H9 (cell line): ENCODE measurements at regions not wholly inside any gene's neighbourhood (a gene's known extent, or its start where the extent isn't known, plus 50 kb on each side); places are given as distances from the start of the nearest gene placed in this dataset.

ENCODE experiments used
- DNase-seq: peaks from one replicate; pipeline ENCODE4 v3.0.0-alpha.2; 2017
- H2AFZ ChIP-seq: one replicate; pipeline ENCODE4 v1.6.1; 2013; ENCODE audit warnings: mild to moderate bottlenecking, low read length, control low read depth, moderate library complexity
- H2AK5ac ChIP-seq: 2 replicates; pipeline ENCODE4 v1.6.1; 2013; ENCODE audit warnings: low read length, control low read depth, mixed read lengths; ENCODE audit not compliant: insufficient read length
- H2BK120ac ChIP-seq: one replicate; pipeline ENCODE4 v1.6.1; 2013; ENCODE audit warnings: low read depth, mild to moderate bottlenecking, low read length, control low read depth, inconsistent platforms; ENCODE audit not compliant: poor library complexity, severe bottlenecking
- H2BK12ac ChIP-seq: 2 replicates; pipeline ENCODE4 v1.6.1; 2013; ENCODE audit warnings: low read length, control low read depth, mixed read lengths, low read depth; ENCODE audit not compliant: insufficient read length
- H2BK15ac ChIP-seq: 2 replicates; pipeline ENCODE4 v1.6.1; 2013; ENCODE audit warnings: low read depth, low read length, control low read depth
- H2BK20ac ChIP-seq: one replicate; pipeline ENCODE4 v1.6.1; 2013; ENCODE audit warnings: low read depth, mild to moderate bottlenecking, low read length, control low read depth, inconsistent platforms; ENCODE audit not compliant: poor library complexity, severe bottlenecking
- H2BK5ac ChIP-seq: 2 replicates; pipeline ENCODE4 v1.6.1; 2013; ENCODE audit warnings: low read length, control low read depth, mixed read lengths; ENCODE audit not compliant: insufficient read length
- H3K14ac ChIP-seq: 2 replicates; pipeline ENCODE4 v1.6.1; 2013; ENCODE audit warnings: low read length, control low read depth; ENCODE audit not compliant: insufficient read depth
- H3K18ac ChIP-seq: 2 replicates; pipeline ENCODE4 v1.6.1; 2013; ENCODE audit warnings: low read depth, mild to moderate bottlenecking, mixed read lengths, low read length, control low read depth; ENCODE audit not compliant: insufficient read length
- H3K23ac ChIP-seq: 2 replicates; pipeline ENCODE4 v1.6.1; 2013; ENCODE audit warnings: low read length, control low read depth, mixed read lengths, low read depth; ENCODE audit not compliant: insufficient read length
- H3K23me2 ChIP-seq: 2 replicates; pipeline ENCODE4 v1.6.1; 2013; ENCODE audit warnings: low read depth, mild to moderate bottlenecking, mixed read lengths, low read length, control low read depth; ENCODE audit not compliant: insufficient read length, poor library complexity, severe bottlenecking
- H3K27ac ChIP-seq: 2 replicates; pipeline ENCODE4 v1.5.1; 2013; ENCODE audit warnings: low read length, control low read depth, mixed read lengths, low read depth; ENCODE audit not compliant: insufficient read length
- H3K27me3 ChIP-seq: 2 replicates; pipeline ENCODE4 v1.6.1; 2013; ENCODE audit warnings: low read length, control low read depth, inconsistent platforms; ENCODE audit not compliant: insufficient read depth
- H3K4ac ChIP-seq: 2 replicates; pipeline ENCODE4 v1.6.1; 2013; ENCODE audit warnings: low read depth, mild to moderate bottlenecking, control low read depth, inconsistent platforms, low read length, moderate library complexity
- H3K4me1 ChIP-seq: 2 replicates; pipeline ENCODE4 v1.6.1; 2013; ENCODE audit warnings: low read length, control low read depth, inconsistent platforms; ENCODE audit not compliant: insufficient read depth
- H3K4me2 ChIP-seq: 2 replicates; pipeline ENCODE4 v1.6.1; 2013; ENCODE audit warnings: low read length, control low read depth, mixed read lengths; ENCODE audit not compliant: insufficient read length, insufficient read depth
- H3K56ac ChIP-seq: 2 replicates; pipeline ENCODE4 v1.6.1; 2013; ENCODE audit warnings: low read depth, mild to moderate bottlenecking, mixed read lengths, low read length, control low read depth; ENCODE audit not compliant: insufficient read length
- H3K79me1 ChIP-seq: 2 replicates; pipeline ENCODE4 v1.6.1; 2013; ENCODE audit warnings: low read depth, mild to moderate bottlenecking, moderate library complexity, low read length, control low read depth, inconsistent platforms; ENCODE audit not compliant: insufficient read depth, poor library complexity, severe bottlenecking
- H3K79me2 ChIP-seq: 2 replicates; pipeline ENCODE4 v1.6.1; 2013; ENCODE audit warnings: low read length, control low read depth, inconsistent platforms; ENCODE audit not compliant: insufficient read depth
- H3K9ac ChIP-seq: 2 replicates; pipeline ENCODE4 v1.6.1; 2013; ENCODE audit warnings: low read length, control low read depth, mixed read lengths; ENCODE audit not compliant: insufficient read length; ENCODE audit errors: extremely low read depth
- H3K9me3 ChIP-seq: one replicate; pipeline ENCODE4 v1.6.1; 2013; ENCODE audit warnings: low read depth, low read length, inconsistent platforms; ENCODE audit not compliant: control insufficient read depth
- H3T11ph ChIP-seq: one replicate; pipeline ENCODE4 v1.6.1; 2013; ENCODE audit warnings: mild to moderate bottlenecking, low read length, control low read depth, inconsistent platforms
- H4K20me1 ChIP-seq: one replicate; pipeline ENCODE4 v1.6.1; 2013; ENCODE audit not compliant: control insufficient read depth, insufficient read length, insufficient read depth
- H4K5ac ChIP-seq: 2 replicates; pipeline ENCODE4 v1.6.1; 2013; ENCODE audit warnings: low read depth, mild to moderate bottlenecking, mixed read lengths, low read length, control low read depth; ENCODE audit not compliant: insufficient read length
- H4K8ac ChIP-seq: replicated peaks from 2 replicates; pipeline ENCODE4 v1.6.1; 2013; ENCODE audit warnings: low read length, control low read depth, mixed read lengths, low read depth; ENCODE audit not compliant: insufficient read length
- H4K91ac ChIP-seq: 2 replicates; pipeline ENCODE4 v1.6.1; 2013; ENCODE audit warnings: low read depth, mild to moderate bottlenecking, moderate library complexity, mixed read lengths, low read length, control low read depth; ENCODE audit not compliant: insufficient read length
- H3K27ac Mint-ChIP-seq, 3 experiments: 2 replicates in 2 of 3; 3 replicates in 1 of 3; pipeline ENCODE4 v1.8.0; 2020 to 2021; ENCODE audit warnings: mixed read lengths in 3 of 3, mild to moderate bottlenecking in 1 of 3, moderate library complexity in 1 of 3
- H3K27me3 Mint-ChIP-seq: 2 replicates; pipeline ENCODE4 v1.8.0; 2021; ENCODE audit warnings: low read depth, mild to moderate bottlenecking, moderate library complexity, mixed read lengths
- H3K36me3 Mint-ChIP-seq, 3 experiments: 2 replicates in 2 of 3; 3 replicates in 1 of 3; pipeline ENCODE4 v1.8.0; 2020 to 2021; ENCODE audit warnings: low read depth in 3 of 3, mixed read lengths in 3 of 3; ENCODE audit not compliant: insufficient read depth in 1 of 3
- H3K4me1 Mint-ChIP-seq, 2 experiments: 2 replicates each; pipeline ENCODE4 v1.8.0; 2020; ENCODE audit warnings: mixed read lengths in 2 of 2
- H3K4me3 Mint-ChIP-seq, 2 experiments: 2 replicates in 1 of 2; 3 replicates in 1 of 2; pipeline ENCODE4 v1.8.0; 2020 to 2021; ENCODE audit warnings: mild to moderate bottlenecking in 2 of 2, mixed read lengths in 2 of 2, moderate library complexity in 1 of 2
- H3K9me3 Mint-ChIP-seq, 2 experiments: 2 replicates in 1 of 2; 3 replicates in 1 of 2; pipeline ENCODE4 v1.8.0; 2020; ENCODE audit warnings: mild to moderate bottlenecking in 2 of 2, mixed read lengths in 2 of 2, moderate library complexity in 1 of 2
- CTCF ChIP-seq: fragments of 200-600 bp; sonication (generic); conservative IDR thresholded peaks from 3 replicates; pipeline ENCODE4 v1.8.0; 2021; ENCODE audit warnings: antibody characterized with exemption, mild to moderate bottlenecking
- WGBS: extraction: QIAGEN DNeasy Blood & Tissue Kit; methylation state at CpG from one replicate; pipeline ENCODE4 v1.1.7; 2013; ENCODE audit warnings: missing lambda C conversion rate, low lambda C conversion rate, mixed read lengths; ENCODE audit not compliant: insufficient read length; ENCODE audit errors: extremely low coverage; 5-methylcytosine and 5-hydroxymethylcytosine counted together

GRCh38 chr6:67615796-67616195 lies 1019.3 kb upstream of the ADGRB3 start:
- H3K27ac ChIP-seq = no peak overlapping the region
- no peak overlapping the region for H4K5ac ChIP-seq
- H2AK5ac ChIP-seq = no peak overlapping the region
- H3K56ac ChIP-seq = no peak overlapping the region
- H4K20me1 ChIP-seq = no peaks in the 10 kb centered on the region
- H2AFZ ChIP-seq = no peak overlapping the region
- no peak overlapping the region for H3K4me2 ChIP-seq
- Mint-ChIP-seq H3K9me3 (peaks cover 3 to 7% of the 10 kb centered on the region in 2 experiments; a peak in 3 of 5 replicates), H3K4me3 (no peak overlapping the region), H3K4me1 (no peaks in the 10 kb centered on the region), H3K27ac (no peak overlapping the region), H3K36me3 (no peaks in the 10 kb centered on the region), H3K27me3 (no peaks in the 10 kb centered on the region)
- DNase-seq = no peak
- H3K79me1 ChIP-seq = no peaks in the 10 kb centered on the region
- no peaks in the 10 kb centered on the region for H3K9me3 ChIP-seq
- H2BK120ac ChIP-seq = no peak overlapping the region
- H3K23ac ChIP-seq = no peak overlapping the region
- no peak overlapping the region for H2BK15ac ChIP-seq
- WGBS = no CpG with 5 or more reads among the region's 7 CpGs
- H3K27me3 ChIP-seq = no peaks in the 10 kb centered on the region
- no peak overlapping the region for H3K18ac ChIP-seq
- H3K14ac ChIP-seq = no peak overlapping the region
- H3K23me2 ChIP-seq = no peaks in the 10 kb centered on the region
- no peak overlapping the region for H2BK5ac ChIP-seq
- no peak overlapping the region for H3K9ac ChIP-seq
- no peak overlapping the region for H3K4ac ChIP-seq
- TF ChIP-seq CTCF = no peak
- H2BK12ac ChIP-seq = no peak overlapping the region
- H4K8ac ChIP-seq = no peak overlapping the region
- H3K4me1 ChIP-seq = no peaks in the 10 kb centered on the region
- no peaks in the 10 kb centered on the region for H3K79me2 ChIP-seq
- no peak overlapping the region for H2BK20ac ChIP-seq
- no peak overlapping the region for H3T11ph ChIP-seq
- H4K91ac ChIP-seq = no peak overlapping the region
